Astrocyte of the spinal cord (primary cell): ENCODE measurements at regions not wholly inside any gene's neighbourhood (a gene's known extent, or its start where the extent isn't known, plus 50 kb on each side); places are given as distances from the start of the nearest gene placed in this dataset.

Source experiments
- DNase-seq: peaks from one replicate; pipeline ENCODE4 v3.0.0; 2011; ENCODE audit warnings: low read depth, low spot score
- H3K4me3 ChIP-seq: 2 replicates; pipeline ENCODE4 v1.5.1; 2011; ENCODE audit warnings: low read depth, mild to moderate bottlenecking, low read length, moderate library complexity
- in situ Hi-C: cut with HindIII; loops from 2 replicates; pipeline ENCODE4 v1.10.0; 2017; ENCODE audit warnings: low sequenced_read_pairs
- TF ChIP-seq, protein P1 (sequence below): IDR thresholded peaks from 2 replicates; pipeline ENCODE4 v1.5.1; 2012; ENCODE audit warnings: low read depth, mild to moderate bottlenecking, low read length, inconsistent platforms

DNA sequence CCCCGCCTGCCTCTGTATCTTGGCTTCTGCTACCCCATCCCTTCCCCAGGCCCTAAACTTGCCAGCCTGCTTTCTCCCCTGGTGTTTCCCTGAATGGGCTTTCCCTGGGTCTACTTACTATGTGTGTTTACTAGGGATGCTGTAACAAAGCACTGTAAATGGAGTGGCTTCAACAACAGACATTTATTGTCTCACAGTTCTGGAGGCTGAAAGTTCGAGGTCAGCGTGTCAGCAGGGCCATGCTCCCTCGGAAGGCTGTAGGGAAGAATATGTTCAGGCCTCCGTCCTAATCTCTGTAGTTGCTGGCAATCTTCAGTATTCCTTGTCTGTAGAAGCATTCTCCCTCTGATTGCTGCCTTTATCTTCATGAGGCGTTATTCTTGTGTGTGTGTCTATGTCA is 113.6 kb downstream of the DDX1 start:
- H3K4me3 ChIP-seq: no peak overlapping the region
- in situ Hi-C loops: no loop called here
- DNase-seq: no peak
- TF ChIP-seq, protein P1, sequence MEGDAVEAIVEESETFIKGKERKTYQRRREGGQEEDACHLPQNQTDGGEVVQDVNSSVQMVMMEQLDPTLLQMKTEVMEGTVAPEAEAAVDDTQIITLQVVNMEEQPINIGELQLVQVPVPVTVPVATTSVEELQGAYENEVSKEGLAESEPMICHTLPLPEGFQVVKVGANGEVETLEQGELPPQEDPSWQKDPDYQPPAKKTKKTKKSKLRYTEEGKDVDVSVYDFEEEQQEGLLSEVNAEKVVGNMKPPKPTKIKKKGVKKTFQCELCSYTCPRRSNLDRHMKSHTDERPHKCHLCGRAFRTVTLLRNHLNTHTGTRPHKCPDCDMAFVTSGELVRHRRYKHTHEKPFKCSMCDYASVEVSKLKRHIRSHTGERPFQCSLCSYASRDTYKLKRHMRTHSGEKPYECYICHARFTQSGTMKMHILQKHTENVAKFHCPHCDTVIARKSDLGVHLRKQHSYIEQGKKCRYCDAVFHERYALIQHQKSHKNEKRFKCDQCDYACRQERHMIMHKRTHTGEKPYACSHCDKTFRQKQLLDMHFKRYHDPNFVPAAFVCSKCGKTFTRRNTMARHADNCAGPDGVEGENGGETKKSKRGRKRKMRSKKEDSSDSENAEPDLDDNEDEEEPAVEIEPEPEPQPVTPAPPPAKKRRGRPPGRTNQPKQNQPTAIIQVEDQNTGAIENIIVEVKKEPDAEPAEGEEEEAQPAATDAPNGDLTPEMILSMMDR: no peak

DNA sequence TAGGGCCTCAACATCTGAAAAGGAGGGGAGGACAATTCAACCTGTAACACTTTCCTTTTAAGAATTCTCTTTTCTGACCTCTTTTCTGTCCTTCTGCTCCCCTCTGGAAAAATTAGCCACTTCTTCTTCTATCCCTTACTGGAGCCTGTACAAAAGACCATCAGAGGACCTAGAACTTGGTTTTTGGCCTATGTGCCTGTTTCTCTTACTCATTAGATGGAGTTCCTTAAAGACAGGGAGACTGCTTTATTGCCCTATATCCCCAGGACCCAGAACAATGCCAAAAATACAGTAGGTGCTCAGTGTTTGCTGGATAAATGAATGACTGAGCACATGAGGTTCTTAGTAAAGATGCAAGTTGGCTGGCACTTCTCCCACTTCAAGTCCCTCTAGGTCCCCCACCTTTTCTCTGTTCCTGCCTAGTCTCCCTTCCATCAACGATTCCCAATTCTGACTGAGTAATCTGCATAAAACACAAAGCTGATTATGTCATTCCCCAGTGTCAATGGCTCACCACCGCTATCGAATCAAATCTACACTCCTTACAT is 114.2 kb downstream of the DDX1 start:
- no peak for DNase-seq
- TF ChIP-seq, protein P1: no peak
- in situ Hi-C loops: no loop called here
- no peak overlapping the region for H3K4me3 ChIP-seq

DNA sequence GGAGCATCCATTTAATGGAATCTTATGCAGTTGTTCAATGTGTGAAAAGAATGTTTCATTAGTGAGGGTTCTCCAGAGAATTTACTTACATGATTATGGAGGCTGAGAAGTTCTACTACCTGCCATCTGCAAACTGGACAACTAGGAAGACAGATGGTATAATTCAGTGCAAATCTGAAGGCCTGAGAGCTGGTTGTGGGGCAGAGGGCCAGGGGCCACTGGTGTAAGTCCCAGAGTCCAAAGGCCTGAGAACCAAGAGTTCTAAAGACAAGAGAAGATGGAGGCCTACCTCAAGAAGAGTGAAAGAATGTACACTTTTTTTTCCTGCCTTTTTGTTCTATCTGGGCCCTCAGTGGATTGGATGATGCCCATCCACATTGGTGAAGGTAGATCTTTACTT is 114.8 kb downstream of the DDX1 start:
- in situ Hi-C loops: no loop called here
- no peak overlapping the region for H3K4me3 ChIP-seq
- no peak for DNase-seq
- TF ChIP-seq, protein P1: no peak

DNA sequence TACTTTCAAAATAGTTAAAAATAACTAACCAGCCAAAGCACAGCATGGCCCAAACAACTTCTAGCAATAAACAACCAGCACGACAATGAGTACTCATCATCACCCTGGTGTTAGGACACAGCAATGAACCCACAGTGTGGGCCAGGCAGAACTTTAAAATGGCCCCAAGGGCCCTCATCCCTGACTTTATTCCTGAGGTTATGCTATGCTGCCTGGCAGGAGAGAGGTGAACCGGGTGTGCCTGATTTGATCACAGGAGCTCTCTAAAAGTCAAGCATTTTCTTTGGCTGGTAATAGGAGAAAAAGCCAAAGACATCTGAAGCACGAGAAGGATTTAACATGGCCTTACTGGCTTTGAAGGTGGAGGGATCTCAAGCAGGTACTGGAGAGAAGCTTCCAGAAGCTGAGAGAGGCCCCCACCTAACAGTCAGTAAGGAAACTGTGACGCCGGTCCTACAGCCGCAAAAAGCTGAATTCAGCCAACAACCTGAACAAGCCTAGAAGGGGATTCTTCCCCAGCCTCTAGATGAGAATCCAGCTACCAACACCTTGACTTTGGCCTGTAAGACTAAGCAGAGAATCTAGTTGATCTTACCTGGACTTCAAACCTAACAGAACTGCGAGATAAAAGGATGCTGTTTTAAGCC is 115.4 kb downstream of the DDX1 start:
- TF ChIP-seq, protein P1: no peak
- H3K4me3 ChIP-seq: no peak overlapping the region
- in situ Hi-C loops: no loop called here
- no peak for DNase-seq

DNA sequence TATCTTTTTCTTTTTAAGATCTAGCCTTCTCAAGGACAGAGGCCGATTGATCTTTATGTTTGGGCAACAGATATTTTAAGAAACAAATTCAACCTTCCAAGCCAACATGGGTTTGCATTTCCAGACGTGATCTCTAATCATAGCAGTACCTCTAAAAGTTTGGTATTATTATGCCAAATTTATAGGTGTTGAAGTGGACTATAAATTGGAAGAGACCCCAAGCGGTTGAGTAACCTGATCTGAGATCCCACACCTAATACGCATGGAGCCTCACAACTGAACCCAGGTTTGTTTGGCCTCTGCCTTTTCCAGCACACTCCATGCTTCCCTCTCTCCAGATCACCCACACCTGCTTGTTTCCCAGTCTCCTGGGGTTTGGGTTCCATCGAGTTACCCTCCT is 116.5 kb downstream of the DDX1 start:
- TF ChIP-seq, protein P1: no peak
- in situ Hi-C loops: no loop called here
- no peak overlapping the region for H3K4me3 ChIP-seq
- DNase-seq: no peak

DNA sequence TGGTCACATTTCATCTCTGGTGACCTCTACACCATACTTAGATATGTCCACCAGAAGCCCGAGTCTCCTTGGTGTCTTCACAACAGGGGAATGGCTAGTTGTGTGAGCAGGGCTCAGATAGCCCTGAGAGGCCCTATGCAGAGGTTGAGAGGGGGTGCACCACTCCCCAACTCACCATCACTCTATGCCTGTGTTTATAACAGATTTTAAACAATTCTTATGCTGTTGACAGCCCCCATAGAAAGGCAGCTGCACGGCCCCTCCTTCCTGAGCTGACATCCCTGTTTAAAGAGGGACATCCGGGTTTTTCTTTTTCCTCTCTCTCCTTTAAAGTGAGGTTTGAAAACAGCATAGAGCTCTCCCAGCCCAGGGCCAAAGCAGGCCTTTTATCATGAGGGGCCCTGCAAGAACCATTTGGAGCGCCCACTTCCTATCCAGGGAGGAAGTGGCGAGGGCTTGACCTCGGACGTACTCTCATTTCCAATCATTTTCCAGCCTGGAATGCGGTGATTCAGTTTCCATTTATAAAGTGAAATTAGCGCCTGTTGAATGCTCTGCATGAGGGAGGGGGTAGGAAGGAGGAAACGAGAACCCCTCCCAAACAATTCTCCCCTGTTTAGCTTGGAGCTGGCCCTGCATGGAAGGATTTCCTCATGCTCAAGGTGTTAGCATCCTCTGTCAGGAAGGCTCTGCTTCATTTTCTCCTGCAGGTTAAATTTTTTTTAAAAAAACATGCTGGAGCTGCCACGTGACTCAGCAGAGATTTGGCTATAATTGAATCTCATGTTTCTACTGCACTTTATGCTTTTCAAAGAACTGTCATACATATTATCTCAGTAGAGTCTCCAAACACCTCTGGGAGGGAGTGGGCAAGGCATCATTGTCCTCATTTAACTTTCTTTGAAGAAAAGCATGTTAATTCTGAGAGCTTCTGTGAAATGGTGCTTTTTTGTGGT is 117.5 kb downstream of the DDX1 start:
- no peak for DNase-seq

More for the DNA sequence above, 117.5 kb downstream of the DDX1 start:
- H3K4me3 ChIP-seq: no peak overlapping the region
- TF ChIP-seq, protein P1: no peak
- in situ Hi-C loops: no loop called here
